ENCODE measurements at regions not wholly inside any gene's neighbourhood (a gene's known extent, or its start where the extent isn't known, plus 50 kb on each side); places are given as distances from the start of the nearest gene placed in this dataset.
A peak's percentile ranks its signal among the peaks of the same experiment; 100 is the strongest.

GRCh38 chr1:173128742-173129141 is 78.0 kb upstream of the TNFSF18 start:
- DNase-seq: no peak

- no peak for DNase-seq
Observed at GRCh38 chr1:173127369-173128307, 76.9 kb upstream of the TNFSF18 start.

- no peak for DNase-seq
Observed at GRCh38 chr1:173126421-173126820, 75.7 kb upstream of the TNFSF18 start.

- peak; percentile 65 for DNase-seq
Observed at GRCh38 chr1:173122958-173123852, 72.5 kb upstream of the TNFSF18 start.

- no peak for DNase-seq
Observed at GRCh38 chr1:173122344-173122935, 71.7 kb upstream of the TNFSF18 start.

GRCh38 chr1:173118404-173118803 is 67.7 kb upstream of the TNFSF18 start:
- DNase-seq: no peak

- DNase-seq: no peak
Observed at GRCh38 chr1:173117761-173118160, 67.0 kb upstream of the TNFSF18 start.

GRCh38 chr1:173117108-173117633 is 66.4 kb upstream of the TNFSF18 start:
- DNase-seq: no peak

GRCh38 chr1:173114346-173114745 is 63.6 kb upstream of the TNFSF18 start:
- no peak for DNase-seq

GRCh38 chr1:173113015-173113741 is 62.4 kb upstream of the TNFSF18 start:
- DNase-seq: peak; percentile 3

GRCh38 chr1:173112129-173112528 is 61.4 kb upstream of the TNFSF18 start:
- DNase-seq: no peak

GRCh38 chr1:173107696-173108095 is 57.0 kb upstream of the TNFSF18 start:
- DNase-seq: no peak

GRCh38 chr1:173103006-173103405 is 52.3 kb upstream of the TNFSF18 start:
- no peak for DNase-seq

- DNase-seq: no peak
Observed at GRCh38 chr1:173101589-173101988, 50.8 kb upstream of the TNFSF18 start.

- DNase-seq: no peak
Observed at GRCh38 chr1:173100476-173101107, 49.9 kb upstream of the TNFSF18 start.
